T-helper 22 cell (primary cell): ENCODE measurements at regions not wholly inside any gene's neighbourhood (a gene's known extent, or its start where the extent isn't known, plus 50 kb on each side); places are given as distances from the start of the nearest gene placed in this dataset.

ENCODE experiments used
- DNase-seq: peaks from one replicate; pipeline ENCODE4 v3.0.0-alpha.2; 2020; ENCODE audit warnings: low read depth

DNA sequence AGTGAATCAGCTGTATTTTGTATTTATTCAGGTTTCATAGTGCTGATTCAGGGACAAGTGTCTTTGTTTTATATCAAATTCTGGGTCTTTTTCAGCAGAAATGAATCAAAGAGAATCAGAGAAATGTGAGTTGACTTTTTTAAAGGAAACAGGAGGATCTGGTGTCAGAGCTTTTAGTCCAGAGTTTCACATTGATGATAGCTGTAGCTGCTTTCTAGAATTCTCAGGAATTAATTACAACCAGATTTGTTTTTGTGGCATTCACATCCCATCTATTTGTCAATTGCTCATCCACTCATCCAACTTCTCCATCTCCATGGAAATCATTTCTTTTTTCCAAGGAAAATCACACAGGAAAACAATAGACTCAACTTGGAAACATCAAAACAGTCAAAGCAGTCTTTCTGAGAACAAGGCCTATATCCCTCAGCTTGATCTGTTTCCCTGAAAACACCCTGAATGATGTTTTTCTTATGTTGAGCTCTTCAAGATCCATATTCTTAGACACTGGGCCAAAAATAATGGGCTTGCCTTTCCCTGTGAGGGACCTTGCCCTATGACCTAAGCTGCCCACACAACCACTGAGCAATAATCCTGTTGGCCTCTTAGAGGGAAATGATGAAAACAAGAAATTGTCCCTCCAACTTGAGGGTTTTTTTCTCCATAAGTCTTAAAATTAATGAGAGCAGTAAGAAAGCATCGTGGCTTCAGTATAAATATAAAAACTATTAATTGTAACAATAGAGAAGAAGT is 249.5 kb upstream of the FN1 start:
- DNase-seq = no peak

DNA sequence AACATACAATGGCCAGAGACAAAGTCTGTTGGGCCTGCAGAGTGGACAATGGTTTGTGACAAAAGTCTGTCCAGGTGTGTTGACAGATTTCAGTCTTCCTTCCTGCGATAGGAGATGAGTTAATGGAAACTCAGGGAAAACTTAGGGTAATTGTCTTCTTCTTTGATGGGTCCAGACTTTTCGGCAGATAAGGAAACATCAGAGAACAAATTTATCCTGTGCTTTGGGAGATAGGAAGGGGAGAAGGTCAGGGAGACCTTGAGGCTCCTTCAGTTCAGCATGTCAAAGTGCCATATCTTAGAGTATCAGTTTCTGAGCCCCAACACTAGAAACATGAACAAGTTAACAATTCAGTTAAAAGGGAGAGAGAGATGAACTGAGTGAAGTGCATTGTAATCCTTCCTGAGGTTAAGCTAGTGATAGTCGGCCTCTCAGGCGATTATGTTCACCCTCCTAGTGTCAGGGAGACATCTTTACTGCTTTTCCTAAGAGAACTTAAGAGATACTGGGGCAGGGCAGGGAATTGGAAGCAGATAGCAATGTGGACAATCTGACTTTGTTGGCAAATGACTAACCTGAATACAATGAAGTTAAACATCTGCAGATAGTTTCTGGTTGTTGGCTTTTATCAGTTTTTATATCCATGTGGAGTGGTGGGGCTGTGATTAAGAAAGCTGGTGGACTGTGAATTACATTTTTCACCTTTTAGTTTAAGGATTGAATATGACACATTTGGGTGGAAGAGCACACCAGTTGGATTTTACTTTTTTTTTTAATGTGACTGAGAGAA is 248.8 kb upstream of the FN1 start:
- no peak for DNase-seq

DNA sequence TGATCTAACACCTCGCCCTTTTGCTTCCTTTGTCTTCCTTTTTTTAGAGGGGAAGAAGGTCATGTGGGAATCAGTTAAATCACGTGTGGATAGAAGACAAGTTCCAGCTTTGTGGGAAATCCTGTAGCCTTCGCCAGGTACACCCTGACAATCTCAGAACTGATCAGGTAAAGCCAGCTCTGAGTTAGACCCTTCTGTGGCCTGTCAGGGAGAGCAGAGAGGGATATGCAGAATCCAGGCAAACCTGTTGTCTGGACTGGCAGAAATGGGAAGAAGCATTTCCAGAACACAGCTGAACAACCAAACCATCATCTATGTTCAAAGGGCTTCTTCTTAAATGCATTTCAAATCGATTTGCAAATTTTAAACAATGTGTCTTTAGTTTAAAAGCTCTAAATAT is 247.4 kb upstream of the FN1 start:
- DNase-seq = no peak

DNA sequence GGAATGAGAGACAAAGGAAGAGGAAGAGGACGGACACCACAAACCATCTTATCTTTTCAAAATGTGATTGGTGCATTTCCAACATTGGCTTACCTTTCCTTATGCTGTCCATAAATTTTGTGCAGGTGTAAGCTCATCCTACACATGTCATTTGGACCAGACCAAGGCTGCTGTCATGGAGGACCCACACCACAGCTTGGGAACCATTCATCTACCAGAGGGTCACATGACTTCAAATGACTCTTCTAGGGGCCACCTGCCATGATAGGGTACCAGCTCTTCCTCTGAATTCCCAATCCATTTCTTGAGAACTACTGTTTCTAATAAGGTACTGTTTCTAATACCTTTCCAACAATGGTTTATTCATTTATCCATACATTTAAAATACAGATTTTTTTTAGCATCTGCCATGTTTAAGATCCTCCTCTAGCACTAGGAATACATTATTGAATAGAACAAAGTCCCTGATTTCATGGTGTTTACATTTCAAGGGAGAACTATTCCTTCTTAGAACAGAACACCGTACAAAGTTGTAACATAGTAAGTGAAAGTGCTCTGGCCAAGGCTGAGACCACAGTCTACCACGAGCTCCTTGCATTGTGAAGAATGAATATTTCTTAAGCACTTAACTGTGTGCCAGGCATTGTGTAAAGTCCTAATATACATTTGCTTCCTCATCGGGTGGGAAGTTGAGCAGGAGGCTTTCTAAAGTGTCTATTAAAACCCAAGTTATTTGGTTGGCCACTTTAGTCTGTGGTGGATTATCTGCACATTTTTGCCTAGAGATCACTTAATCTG is 246.1 kb upstream of the FN1 start:
- no peak for DNase-seq

DNA sequence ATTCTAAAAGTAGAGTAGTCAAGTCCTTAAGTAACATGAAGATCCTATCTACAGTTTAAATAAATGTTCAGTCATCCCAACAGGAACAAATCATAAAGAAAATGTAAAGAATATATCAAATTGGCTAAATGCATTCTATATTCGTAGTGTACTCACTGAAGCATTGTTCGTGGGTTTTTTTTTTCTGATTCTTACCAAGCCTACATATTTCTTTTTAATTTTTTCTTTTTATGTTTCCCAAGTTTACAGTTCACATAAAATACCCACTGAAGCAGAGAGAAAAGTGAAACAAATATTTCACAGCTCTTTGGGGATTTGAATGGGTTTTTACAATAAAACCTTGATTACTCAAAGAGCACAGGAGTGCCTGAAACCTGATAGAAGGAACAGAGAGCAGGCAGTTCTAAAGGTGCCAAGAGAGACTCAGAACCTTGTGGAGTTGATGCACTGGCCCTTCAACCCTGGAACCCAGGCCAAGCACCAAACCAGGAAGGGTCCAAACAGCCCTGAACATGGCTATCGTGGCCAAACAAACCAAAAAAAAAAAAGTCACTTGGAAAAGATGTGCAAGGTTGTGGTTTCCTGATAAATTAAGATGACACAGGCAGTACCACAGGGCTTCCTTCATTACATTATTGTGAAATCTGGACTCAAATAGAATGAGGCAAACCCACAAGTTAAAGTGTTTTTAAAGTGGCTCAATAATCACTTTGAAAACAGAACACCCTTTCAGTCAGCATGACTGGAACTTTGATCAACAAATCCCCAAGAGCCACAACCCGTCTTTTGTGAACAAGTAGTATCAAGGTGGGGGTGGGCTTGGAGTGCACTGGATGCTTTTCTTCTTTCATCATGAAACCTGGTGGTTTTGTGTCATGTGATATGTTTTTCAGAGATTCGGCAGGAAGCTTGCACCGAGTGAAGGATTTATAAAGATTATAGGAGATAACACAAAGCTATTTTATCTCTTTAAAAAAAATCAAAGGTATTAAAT is 245.0 kb upstream of the FN1 start:
- DNase-seq = peak; percentile 0

DNA sequence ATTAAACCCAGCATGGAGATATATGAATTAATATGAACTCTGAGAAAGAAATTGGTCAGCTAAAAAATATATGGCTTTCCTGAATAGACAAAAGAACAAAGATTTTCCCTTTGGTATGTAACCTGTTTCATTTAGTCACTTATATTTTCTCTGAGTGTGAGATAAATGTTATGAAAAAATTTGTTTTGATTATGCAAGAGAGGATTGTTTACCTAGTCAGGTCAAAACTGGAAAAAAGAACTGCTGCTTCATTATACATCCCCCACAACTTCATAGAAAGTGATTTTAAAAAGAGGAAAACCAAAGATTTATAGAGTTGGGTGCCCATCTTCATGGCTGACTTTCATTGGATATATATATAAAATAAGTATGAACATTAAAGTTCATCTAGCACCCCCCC is 242.2 kb upstream of the FN1 start:
- no peak for DNase-seq

DNA sequence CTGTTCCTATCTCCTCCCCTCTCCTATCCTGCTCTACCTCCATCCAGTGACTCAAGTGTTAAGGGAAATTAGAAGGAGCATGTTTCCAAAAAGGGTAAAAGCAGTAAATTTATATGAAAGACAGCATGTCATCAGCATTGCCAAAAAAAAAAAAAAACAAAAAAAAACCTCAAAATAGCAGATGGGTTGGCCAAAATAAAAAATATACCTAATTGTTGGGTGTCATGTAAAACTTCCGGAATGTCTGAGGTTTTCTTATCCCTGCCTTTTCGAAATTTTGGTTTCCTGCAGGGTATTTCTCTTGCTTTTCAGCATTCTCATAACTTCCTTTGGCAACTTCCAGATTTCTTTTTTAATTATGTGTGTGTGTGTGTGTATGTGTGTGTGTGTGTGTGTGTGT is 241.6 kb upstream of the FN1 start:
- no peak for DNase-seq

DNA sequence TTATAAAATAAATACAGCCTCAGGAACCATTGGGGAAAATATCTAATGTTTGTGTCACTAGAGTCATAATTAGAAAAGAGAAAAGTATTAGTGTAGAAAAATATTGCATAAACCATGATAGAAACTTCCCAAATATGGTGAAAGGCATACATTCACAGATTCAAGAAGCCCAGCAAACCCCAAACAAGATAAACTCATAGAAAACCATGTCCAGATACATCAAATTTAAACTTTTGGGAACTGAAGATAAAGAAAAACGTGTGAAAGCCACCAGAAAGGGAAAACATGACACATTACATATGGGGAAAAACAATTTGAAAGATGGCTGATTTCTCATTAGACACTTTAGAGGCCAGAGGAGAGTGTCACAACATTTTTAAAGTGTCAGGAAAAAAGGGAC is 236.5 kb upstream of the FN1 start:
- DNase-seq = no peak

DNA sequence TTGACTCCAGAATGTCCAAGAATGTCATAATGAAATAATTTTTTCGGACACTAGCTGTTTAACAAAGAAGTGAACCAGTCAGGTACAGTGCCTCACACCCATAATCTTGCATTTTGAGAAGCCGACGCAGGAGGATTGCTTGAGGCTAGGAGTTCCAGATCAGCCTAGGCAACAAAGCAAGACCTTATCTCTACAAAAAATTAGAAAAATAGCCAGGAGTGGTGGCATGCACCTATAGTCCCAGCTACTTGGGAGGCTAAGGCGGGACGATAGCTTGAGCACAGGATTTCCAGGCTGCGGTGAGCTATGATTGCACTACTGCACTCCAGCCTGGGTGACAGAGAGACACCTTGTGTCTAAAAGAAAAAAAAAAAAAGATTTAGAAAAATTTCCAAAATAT is 235.8 kb upstream of the FN1 start:
- DNase-seq = no peak

DNA sequence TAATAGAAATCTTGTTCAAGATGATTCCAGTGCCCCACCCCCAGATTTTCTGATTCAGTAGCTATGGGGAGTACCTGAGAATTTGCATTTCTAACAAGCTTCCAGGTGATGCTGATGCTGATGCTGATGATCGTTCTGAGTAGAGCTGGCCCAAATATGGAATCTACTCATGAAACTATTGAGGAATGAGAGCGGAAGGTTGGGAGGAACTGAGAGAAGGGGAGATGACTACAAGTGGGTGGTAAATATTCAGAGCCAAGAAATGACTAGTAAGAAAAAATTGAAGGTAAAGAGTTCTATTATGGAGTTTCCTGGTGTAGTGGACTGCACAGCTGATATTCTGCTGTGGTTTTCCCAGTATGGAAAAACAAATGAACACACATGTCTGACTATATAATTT is 235.4 kb upstream of the FN1 start:
- DNase-seq = no peak

DNA sequence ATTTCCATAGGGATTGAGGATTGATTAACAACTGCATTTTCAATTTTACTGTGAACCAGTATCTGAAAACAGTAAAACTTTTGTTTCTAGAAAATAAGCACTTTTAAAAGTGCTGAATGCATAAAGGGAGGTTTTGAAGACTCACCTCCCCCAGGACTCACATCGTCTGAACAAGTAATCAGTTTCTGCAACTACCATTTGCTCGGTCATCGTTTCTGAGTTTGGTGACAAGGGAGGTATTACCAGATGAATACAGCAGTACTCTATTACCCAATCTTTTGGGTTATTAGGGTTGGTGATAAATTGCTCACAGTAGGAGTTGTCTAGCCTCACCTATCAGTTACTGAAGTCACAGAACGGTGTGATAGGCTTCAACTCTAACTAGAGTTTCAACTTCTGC is 234.5 kb upstream of the FN1 start:
- DNase-seq = no peak

DNA sequence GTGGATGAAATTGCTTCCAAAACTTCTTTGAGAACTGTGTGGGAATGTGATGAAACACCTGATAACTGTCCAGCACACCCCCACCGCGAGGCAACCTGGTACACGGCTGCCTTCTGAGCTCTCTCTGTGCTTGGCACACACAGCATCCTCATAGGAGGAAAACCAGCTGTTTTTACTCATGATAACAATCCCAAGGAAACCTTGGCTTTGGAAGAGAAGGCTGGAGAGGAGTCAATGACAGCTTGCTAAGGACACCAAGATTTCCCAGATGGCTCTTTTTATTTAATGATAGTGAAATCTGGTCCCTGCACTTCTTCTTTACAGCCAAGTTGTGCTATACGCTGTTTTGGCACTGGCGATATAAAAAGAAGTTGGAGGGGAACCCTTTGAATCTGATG is 232.5 kb upstream of the FN1 start:
- DNase-seq = no peak

DNA sequence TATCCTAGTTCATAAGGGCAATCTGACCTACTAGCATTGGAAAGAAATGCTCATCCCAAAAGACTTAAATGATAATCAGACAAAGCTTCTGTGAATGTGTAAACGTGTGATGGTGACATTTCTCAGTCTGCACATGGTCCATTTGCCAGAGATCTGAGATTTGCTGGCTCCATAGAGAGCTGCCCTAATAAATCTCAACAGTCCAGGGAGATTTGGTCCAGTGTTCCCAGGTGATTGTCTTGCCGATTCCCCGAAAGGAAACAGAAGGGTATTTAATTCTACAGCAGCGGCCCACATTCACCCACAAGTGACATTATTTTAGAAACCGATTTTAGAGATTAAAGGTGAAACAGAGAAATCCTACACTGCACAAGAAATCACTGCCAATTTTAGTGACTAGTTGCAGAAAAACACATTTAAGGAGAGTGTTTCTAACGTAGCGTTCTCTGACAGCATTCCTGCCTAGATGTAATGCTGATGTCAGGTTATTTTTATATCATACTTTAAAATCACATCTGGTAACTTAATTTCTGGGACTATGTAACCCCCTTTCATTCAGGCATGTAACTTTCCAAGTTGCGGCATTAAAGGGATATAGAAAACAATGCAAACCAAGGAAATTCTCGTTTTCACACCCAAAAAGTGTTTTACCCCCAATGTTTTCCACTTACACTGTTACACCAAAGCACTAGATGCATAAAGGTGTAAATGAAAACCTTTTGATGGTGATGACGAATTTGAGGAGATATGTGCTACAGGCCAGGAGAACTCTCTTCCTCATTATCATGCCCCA is 231.9 kb upstream of the FN1 start:
- no peak for DNase-seq

DNA sequence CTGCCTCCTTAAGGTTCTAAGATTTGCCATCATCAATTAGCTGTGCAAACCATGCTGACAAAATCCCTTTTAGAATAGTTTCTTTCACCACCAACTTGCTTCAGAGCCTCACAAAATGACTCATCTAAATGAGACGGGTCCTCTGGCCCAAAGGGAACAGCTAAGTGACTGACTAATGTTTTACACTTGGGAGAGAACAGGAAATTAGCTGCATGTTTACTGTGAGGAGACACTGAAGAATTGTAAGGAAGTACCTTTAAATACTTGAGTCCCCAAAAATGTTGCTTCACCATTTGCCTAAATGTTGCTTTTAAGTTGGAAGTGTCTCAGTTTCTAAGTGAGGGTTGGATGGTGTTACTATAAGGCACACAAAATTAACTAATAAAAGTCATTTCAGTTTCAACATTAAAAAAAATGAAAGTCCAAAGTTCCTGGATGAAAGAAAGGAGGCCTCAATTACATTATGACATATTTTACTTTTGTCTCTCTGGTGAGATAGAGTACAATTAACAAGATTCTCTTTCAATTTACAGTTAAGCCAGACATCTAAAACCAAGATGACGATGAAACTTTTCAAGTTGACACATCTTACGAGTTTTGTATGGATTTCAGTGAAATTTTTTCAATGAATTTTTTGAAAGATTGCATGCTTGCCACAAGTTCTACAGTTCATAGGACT is 229.1 kb upstream of the FN1 start:
- no peak for DNase-seq

DNA sequence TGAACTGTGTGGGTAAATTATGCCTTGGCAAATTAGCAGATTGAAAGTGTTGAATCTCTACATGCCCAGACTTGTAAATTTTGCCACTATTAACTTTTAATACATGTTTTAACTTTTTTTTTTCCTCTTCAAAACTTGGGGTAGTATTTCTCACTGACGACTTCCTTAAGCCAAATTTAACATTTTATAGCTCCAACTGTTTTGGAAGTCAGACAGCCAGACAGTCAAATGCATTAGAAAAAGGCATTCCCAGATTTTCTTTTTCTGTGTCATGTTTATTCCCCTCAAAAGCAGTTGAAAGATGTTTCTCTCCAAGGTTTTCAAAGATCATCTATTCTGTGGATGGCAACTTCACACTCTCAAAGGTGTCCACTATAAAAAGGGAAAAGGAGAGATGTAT is 226.8 kb upstream of the FN1 start:
- DNase-seq = no peak

DNA sequence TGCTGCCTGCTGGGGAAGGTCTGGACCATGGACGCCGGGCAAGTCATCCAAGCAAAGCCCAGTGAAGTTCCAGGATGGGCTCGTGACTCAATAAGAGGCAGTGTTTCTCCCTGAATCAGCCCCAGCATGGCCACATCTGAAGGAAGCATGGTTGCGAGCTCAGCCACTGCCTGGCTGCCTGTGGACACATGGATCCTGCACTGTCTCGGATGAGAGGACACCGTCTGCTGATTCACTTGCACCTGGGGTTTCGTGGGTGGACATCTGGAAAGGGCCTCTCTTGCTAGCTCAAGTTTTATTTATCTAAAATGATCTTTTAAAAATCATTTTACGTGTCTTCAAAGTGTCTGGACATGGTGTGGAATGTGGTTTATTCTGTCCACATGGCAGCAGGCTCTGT is 224.8 kb upstream of the FN1 start:
- no peak for DNase-seq

DNA sequence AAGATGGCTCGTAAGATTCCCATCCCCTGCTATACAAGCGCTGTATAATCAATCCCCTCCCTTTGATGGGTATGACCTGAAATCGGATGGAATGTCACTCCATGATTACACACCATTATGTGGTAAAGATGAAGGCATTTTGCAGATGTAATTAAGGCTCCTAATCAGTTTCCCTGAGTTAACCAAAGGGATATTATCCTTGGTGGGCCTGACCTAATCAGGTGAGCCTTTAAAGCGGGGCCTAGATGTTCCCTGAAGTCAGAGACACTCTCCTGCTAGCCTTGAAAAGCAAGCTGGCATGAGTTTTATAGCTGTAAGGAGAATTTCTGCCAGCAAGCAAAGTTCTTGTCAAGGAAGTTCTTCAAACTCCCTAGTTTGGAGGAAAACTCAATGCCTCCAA is 223.8 kb upstream of the FN1 start:
- no peak for DNase-seq

DNA sequence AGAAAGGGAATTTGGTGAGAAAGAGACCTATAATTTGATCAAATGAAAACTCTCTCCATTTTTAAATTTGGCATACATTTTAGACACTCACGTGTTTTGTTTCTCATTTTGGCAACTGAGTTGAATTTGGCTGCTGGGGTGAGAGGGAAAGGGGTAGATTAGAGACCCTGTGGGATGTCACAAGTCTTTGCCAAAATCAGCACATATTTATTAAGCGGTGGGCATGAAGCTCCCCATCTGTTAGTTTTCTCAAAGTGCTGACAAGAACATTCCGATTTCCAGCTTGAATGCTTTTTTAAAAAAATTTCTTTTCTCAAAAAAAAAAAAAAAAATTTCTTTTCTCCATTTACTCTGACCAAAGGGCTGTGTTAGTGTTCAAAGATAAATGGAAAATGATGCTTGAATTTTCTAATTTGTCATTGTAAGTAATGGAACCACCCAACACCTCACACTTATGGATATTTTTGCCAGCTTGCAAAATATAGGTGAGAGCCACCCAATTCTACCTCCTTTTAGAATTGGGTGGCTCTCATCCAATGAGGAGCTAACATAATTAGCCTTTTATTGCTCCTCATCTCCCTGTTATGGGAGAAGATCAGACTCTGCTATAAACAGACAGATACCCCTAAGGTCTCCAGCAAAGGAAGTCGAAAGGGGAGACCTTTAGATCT is 222.9 kb upstream of the FN1 start:
- no peak for DNase-seq

DNA sequence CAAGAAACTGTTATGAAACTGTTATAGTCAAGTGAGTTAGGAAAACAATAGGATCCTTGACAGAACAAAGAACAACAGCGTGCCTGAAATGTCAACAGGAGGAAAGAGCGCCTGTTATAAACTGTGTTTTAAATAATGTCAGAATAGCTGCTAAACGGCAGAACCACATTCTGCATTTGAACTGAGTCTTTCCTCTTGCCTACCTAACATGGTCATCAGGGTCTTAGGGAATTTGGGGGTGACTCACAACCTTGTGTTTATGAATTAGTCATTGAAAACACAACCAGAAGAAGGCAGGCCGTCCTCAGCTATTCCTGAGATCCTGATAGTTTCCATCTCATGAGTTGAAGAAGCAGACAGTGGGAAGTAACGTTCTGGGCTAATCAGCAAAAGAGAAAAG is 222.0 kb upstream of the FN1 start:
- no peak for DNase-seq
